Right cardiac atrium (tissue), 5 donors: ENCODE measurements at regions not wholly inside any gene's neighbourhood (a gene's known extent, or its start where the extent isn't known, plus 50 kb on each side); places are given as distances from the start of the nearest gene placed in this dataset.
"Not testable (repeated sequence)": the region's sequence is repeated elsewhere in the genome, so short reads cannot be mapped to it uniquely, and the experiment has no call there.

Experiments used
- ATAC-seq, 2 donors: fragments of 200-7000 bp; cut with Tn5 transposase; one replicate each; pipeline versions ENCODE4 v1.8.0 to v1.9.1; 2020; ENCODE audit warnings: moderate library complexity in 2 of 2, mild to moderate bottlenecking in 1 of 2
- DNase-seq, 3 donors: peaks; one replicate each; pipeline ENCODE4 v3.0.0-alpha.2; 2020
- H3K27ac ChIP-seq: one replicate; pipeline ENCODE4 v1.5.1; 2013; ENCODE audit warnings: mild to moderate bottlenecking, low read length, control low read depth, moderate library complexity
- H3K27me3 ChIP-seq: one replicate; pipeline ENCODE4 v1.6.1; 2013; ENCODE audit not compliant: control insufficient read depth, insufficient read depth
- H3K4me1 ChIP-seq: one replicate; pipeline ENCODE4 v1.6.1; 2013; ENCODE audit warnings: low read length; ENCODE audit not compliant: control insufficient read depth, insufficient read depth
- H3K4me3 ChIP-seq: one replicate; pipeline ENCODE4 v1.5.1; 2013; ENCODE audit warnings: low read length, control low read depth
- H3K9me3 ChIP-seq: one replicate; pipeline ENCODE4 v1.6.1; 2013; ENCODE audit warnings: low read length; ENCODE audit not compliant: control insufficient read depth
- WGBS: extraction: QIAGEN DNeasy Blood & Tissue Kit; methylation state at CpG from one replicate; pipeline ENCODE4 v1.1.7; 2013; 5-methylcytosine and 5-hydroxymethylcytosine counted together
- intact Hi-C, 4 donors: fragments of 100-400 bp; cut with DNase I; formaldehyde crosslinking; loops; one replicate each; pipeline versions ENCODE4 v1.11.0 to v1.14.0; 2022 to 2023
- donor health status: healthy with polysubstance abuse.
- donor health status: DM: no; HTN: yes; CAD: no.
- donor health status: DM: no; HTN: no; CAD: no.
- donor health status: DM: no; HTN: yes; CAD: no; lungs with severe emphysema.
- donor health status: DM: yes; HTN: yes; CAD: no.

GRCh38 chr2:163949693-163950092, 213.9 kb upstream of the FIGN start:
- DNase-seq = no peak
- intact Hi-C loops = no loop called here
- Histone ChIP-seq H3K27me3 (no peaks in the 10 kb centered on the region), H3K27ac (no peak overlapping the region), H3K4me3 (no peak overlapping the region), H3K9me3 (no peaks in the 10 kb centered on the region), H3K4me1 (no peaks in the 10 kb centered on the region)
- ATAC-seq = no peak

GRCh38 chr2:163944347-163944737, 208.5 kb upstream of the FIGN start:
- H3K27me3 ChIP-seq = no peaks in the 10 kb centered on the region
- DNase-seq (no peak), ATAC-seq (no peak)
- H3K9me3 ChIP-seq = no peaks in the 10 kb centered on the region
- H3K4me1 ChIP-seq = no peaks in the 10 kb centered on the region
- H3K4me3 ChIP-seq = no peak overlapping the region
- intact Hi-C loops = no loop called here
- 96% methylated on average over 4 of the region's 4 CpGs for WGBS
- no peak overlapping the region for H3K27ac ChIP-seq

- no peak for DNase-seq
- 74% methylated on average over 9 of the region's 9 CpGs for WGBS
- intact Hi-C loops = no loop called here
- no peak for ATAC-seq
- H3K27me3 ChIP-seq = no peaks in the 10 kb centered on the region
- H3K9me3 ChIP-seq = no peaks in the 10 kb centered on the region
- no peak overlapping the region for H3K4me3 ChIP-seq
- no peak overlapping the region for H3K27ac ChIP-seq
- H3K4me1 ChIP-seq = no peaks in the 10 kb centered on the region
These were observed 207.9 kb upstream of the FIGN start for GRCh38 chr2:163943403-163944346.

GRCh38 chr2:163934131-163934530, 198.3 kb upstream of the FIGN start:
- H3K9me3 ChIP-seq = no peaks in the 10 kb centered on the region
- no peak overlapping the region for H3K4me3 ChIP-seq
- H3K4me1 ChIP-seq = no peaks in the 10 kb centered on the region
- H3K27me3 ChIP-seq = no peaks in the 10 kb centered on the region
- ATAC-seq (no peak), DNase-seq (no peak)
- intact Hi-C loops = no loop called here
- H3K27ac ChIP-seq = no peak overlapping the region

GRCh38 chr2:163919717-163920116, 183.9 kb upstream of the FIGN start:
- ATAC-seq = no peak
- no peak for DNase-seq
- intact Hi-C loops = no loop called here
- H3K4me3 ChIP-seq = no peak overlapping the region
- 70% methylated on average over 5 of the region's 5 CpGs for WGBS
- no peaks in the 10 kb centered on the region for H3K4me1 ChIP-seq
- no peaks in the 10 kb centered on the region for H3K9me3 ChIP-seq
- no peaks in the 10 kb centered on the region for H3K27me3 ChIP-seq
- no peak overlapping the region for H3K27ac ChIP-seq

GRCh38 chr2:163914486-163914885, 178.7 kb upstream of the FIGN start:
- ATAC-seq, intact Hi-C loops, H3K4me1 ChIP-seq, H3K4me3 ChIP-seq, H3K27ac ChIP-seq, H3K9me3 ChIP-seq, H3K27me3 ChIP-seq: not testable (repeated sequence)
- WGBS = 97% methylated on average over 19 of the region's 19 CpGs
- peak in 1 of 3 donors; percentile 7 for DNase-seq

GRCh38 chr2:163913532-163913944, 177.7 kb upstream of the FIGN start:
- ATAC-seq, H3K4me1 ChIP-seq, H3K27ac ChIP-seq, H3K9me3 ChIP-seq, H3K4me3 ChIP-seq, H3K27me3 ChIP-seq, intact Hi-C loops: not testable (repeated sequence)
- WGBS = 87% methylated on average over 32 of the region's 32 CpGs
- DNase-seq = peak in 1 of 3 donors; percentile 42

- peak in 2 of 3 donors; percentile 21 to 40 for DNase-seq
- Histone ChIP-seq H3K4me3 (no peak overlapping the region), H3K27me3 (no peaks in the 10 kb centered on the region), H3K9me3 (no peaks in the 10 kb centered on the region), H3K4me1 (no peaks in the 10 kb centered on the region), H3K27ac (no peak overlapping the region)
- no peak for ATAC-seq
- intact Hi-C loops = no loop called here
- WGBS = 97% methylated on average over 40 of the region's 40 CpGs
These were observed 173.7 kb upstream of the FIGN start for GRCh38 chr2:163909411-163910080.

GRCh38 chr2:163906410-163906809, 170.6 kb upstream of the FIGN start:
- DNase-seq (no peak), ATAC-seq (no peak)
- intact Hi-C loops = no loop called here
- Histone ChIP-seq H3K4me1 (no peaks in the 10 kb centered on the region), H3K27me3 (no peaks in the 10 kb centered on the region), H3K4me3 (no peak overlapping the region), H3K27ac (no peak overlapping the region), H3K9me3 (no peaks in the 10 kb centered on the region)
- WGBS = 84% methylated on average over 1 of the region's 1 CpG

GRCh38 chr2:163897799-163898198, 162.0 kb upstream of the FIGN start:
- 90% methylated on average over 2 of the region's 2 CpGs for WGBS
- ATAC-seq (no peak), DNase-seq (peak in 1 of 3 donors; percentile 27)

GRCh38 chr2:163893444-163893843, 157.6 kb upstream of the FIGN start:
- intact Hi-C loops, H3K27ac ChIP-seq, H3K9me3 ChIP-seq, H3K4me1 ChIP-seq, H3K27me3 ChIP-seq, ATAC-seq, H3K4me3 ChIP-seq, DNase-seq: not testable (repeated sequence)
- 38% methylated on average over 1 of the region's 1 CpG for WGBS

More at GRCh38 chr2:163897799-163898198, 162.0 kb upstream of the FIGN start:
- intact Hi-C loops = no loop called here
- H3K4me3 ChIP-seq = no peak overlapping the region
- no peaks in the 10 kb centered on the region for H3K4me1 ChIP-seq
- no peak overlapping the region for H3K27ac ChIP-seq
- H3K27me3 ChIP-seq = no peaks in the 10 kb centered on the region
- H3K9me3 ChIP-seq = no peaks in the 10 kb centered on the region
